Activated gamma-delta T cell treated with Interleukin-2 at 50 U/mL for 16 hours (primary cell): ENCODE measurements at regions not wholly inside any gene's neighbourhood (a gene's known extent, or its start where the extent isn't known, plus 50 kb on each side); places are given as distances from the start of the nearest gene placed in this dataset.

Experiments
- DNase-seq: peaks from one replicate; pipeline ENCODE4 v3.0.0-alpha.2; 2020

GRCh38 chr10:78819361-78820006 lies 249.3 kb upstream of the ZMIZ1 start:
- DNase-seq: no peak

- DNase-seq: no peak
These were observed 248.8 kb upstream of the ZMIZ1 start for GRCh38 chr10:78820007-78820362.

- no peak for DNase-seq
These were observed 247.7 kb upstream of the ZMIZ1 start for GRCh38 chr10:78821052-78821451.

- DNase-seq: no peak
These were observed 239.9 kb upstream of the ZMIZ1 start for GRCh38 chr10:78828647-78829539.

GRCh38 chr10:78829565-78829964 lies 239.2 kb upstream of the ZMIZ1 start:
- DNase-seq: no peak

GRCh38 chr10:78830062-78830975 lies 238.4 kb upstream of the ZMIZ1 start:
- no peak for DNase-seq

- no peak for DNase-seq
These were observed 237.8 kb upstream of the ZMIZ1 start for GRCh38 chr10:78830976-78831375.

- DNase-seq: no peak
These were observed 237.3 kb upstream of the ZMIZ1 start for GRCh38 chr10:78831461-78831860.

- no peak for DNase-seq
These were observed 236.5 kb upstream of the ZMIZ1 start for GRCh38 chr10:78832281-78832680.

- no peak for DNase-seq
These were observed 230.6 kb upstream of the ZMIZ1 start for GRCh38 chr10:78838141-78838657.

GRCh38 chr10:78843495-78843894 lies 225.3 kb upstream of the ZMIZ1 start:
- DNase-seq: no peak

GRCh38 chr10:78844960-78845607 lies 223.7 kb upstream of the ZMIZ1 start:
- no peak for DNase-seq

GRCh38 chr10:78846071-78846470 lies 222.7 kb upstream of the ZMIZ1 start:
- DNase-seq: no peak

GRCh38 chr10:78846760-78847159 lies 222.0 kb upstream of the ZMIZ1 start:
- no peak for DNase-seq

GRCh38 chr10:78847485-78847884 lies 221.3 kb upstream of the ZMIZ1 start:
- no peak for DNase-seq

- DNase-seq: no peak
These were observed 219.7 kb upstream of the ZMIZ1 start for GRCh38 chr10:78849115-78849514.

- no peak for DNase-seq
These were observed 219.0 kb upstream of the ZMIZ1 start for GRCh38 chr10:78849731-78850130.

- DNase-seq: no peak
These were observed 217.9 kb upstream of the ZMIZ1 start for GRCh38 chr10:78850644-78851435.

- DNase-seq: no peak
These were observed 217.1 kb upstream of the ZMIZ1 start for GRCh38 chr10:78851647-78852046.

GRCh38 chr10:78852466-78853240 lies 216.1 kb upstream of the ZMIZ1 start:
- DNase-seq: no peak

- no peak for DNase-seq
These were observed 214.9 kb upstream of the ZMIZ1 start for GRCh38 chr10:78853864-78854263.
